PC-9 (cell line): ENCODE measurements at regions not wholly inside any gene's neighbourhood (a gene's known extent, or its start where the extent isn't known, plus 50 kb on each side); places are given as distances from the start of the nearest gene placed in this dataset.

Experiments used
- EZH2 ChIP-seq: fragments of 200-600 bp; sonication (generic); IDR thresholded peaks from 2 replicates; pipeline ENCODE4 v1.8.0; 2017; ENCODE audit warnings: antibody characterized with exemption, low read depth
- TF ChIP-seq, protein P1 (sequence below): fragments of 200-600 bp; sonication (generic); conservative IDR thresholded peaks from 2 replicates; pipeline ENCODE4 v1.6.1; 2017; ENCODE audit warnings: mixed run types, antibody characterized with exemption, mild to moderate bottlenecking, moderate library complexity

DNA sequence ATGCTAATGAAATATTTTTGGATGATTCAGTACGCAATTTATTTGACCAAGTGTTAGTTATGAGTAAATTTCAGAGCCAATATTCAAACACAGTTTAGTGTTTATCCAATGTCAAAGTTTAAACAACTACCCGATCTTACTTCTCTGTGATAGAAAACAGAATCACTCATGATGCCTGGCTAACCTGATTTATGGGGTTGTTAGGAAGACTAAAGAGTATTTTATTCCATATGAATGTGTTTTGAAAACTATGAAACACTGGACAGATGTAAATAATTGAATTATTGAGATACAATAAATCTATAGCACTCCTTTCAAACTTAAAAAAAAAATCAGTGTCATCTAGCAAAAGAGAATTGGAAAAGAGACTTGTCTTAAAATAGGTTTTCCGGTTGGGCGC lies 1181.8 kb downstream of the EFNB2 start:
- TF ChIP-seq, protein P1, sequence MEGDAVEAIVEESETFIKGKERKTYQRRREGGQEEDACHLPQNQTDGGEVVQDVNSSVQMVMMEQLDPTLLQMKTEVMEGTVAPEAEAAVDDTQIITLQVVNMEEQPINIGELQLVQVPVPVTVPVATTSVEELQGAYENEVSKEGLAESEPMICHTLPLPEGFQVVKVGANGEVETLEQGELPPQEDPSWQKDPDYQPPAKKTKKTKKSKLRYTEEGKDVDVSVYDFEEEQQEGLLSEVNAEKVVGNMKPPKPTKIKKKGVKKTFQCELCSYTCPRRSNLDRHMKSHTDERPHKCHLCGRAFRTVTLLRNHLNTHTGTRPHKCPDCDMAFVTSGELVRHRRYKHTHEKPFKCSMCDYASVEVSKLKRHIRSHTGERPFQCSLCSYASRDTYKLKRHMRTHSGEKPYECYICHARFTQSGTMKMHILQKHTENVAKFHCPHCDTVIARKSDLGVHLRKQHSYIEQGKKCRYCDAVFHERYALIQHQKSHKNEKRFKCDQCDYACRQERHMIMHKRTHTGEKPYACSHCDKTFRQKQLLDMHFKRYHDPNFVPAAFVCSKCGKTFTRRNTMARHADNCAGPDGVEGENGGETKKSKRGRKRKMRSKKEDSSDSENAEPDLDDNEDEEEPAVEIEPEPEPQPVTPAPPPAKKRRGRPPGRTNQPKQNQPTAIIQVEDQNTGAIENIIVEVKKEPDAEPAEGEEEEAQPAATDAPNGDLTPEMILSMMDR: no peak
- TF ChIP-seq EZH2: no peak
